Urinary bladder (tissue), 3 donors: ENCODE measurements at regions not wholly inside any gene's neighbourhood (a gene's known extent, or its start where the extent isn't known, plus 50 kb on each side); places are given as distances from the start of the nearest gene placed in this dataset.
"Not testable (repeated sequence)": the region's sequence is repeated elsewhere in the genome, so short reads cannot be mapped to it uniquely, and the experiment has no call there.

Experiments used
- DNase-seq: peaks from one replicate; pipeline ENCODE4 v3.0.0-alpha.2; 2015; ENCODE audit errors: extremely low spot score
- H3K27ac ChIP-seq: one replicate; pipeline ENCODE4 v1.5.1; 2013; ENCODE audit warnings: low read depth, mild to moderate bottlenecking, moderate library complexity
- H3K36me3 ChIP-seq: one replicate; pipeline ENCODE4 v1.6.1; 2013; ENCODE audit warnings: mild to moderate bottlenecking, moderate library complexity; ENCODE audit not compliant: insufficient read depth
- H3K4me1 ChIP-seq: one replicate; pipeline ENCODE4 v1.6.1; 2013; ENCODE audit warnings: mild to moderate bottlenecking, moderate library complexity; ENCODE audit not compliant: insufficient read depth
- H3K4me3 ChIP-seq: one replicate; pipeline ENCODE4 v1.5.1; 2013; ENCODE audit warnings: low read depth, low read length
- WGBS: extraction: QIAGEN DNeasy Blood & Tissue Kit; methylation state at CpG from one replicate; pipeline ENCODE4 v1.1.7; 2013; 5-methylcytosine and 5-hydroxymethylcytosine counted together
- donor health status: healthy with polysubstance abuse.
- donor health status: healthy.

- Histone ChIP-seq H3K4me3 (no peak overlapping the region), H3K27ac (no peak overlapping the region), H3K4me1 (no peaks in the 10 kb centered on the region), H3K36me3 (no peaks in the 10 kb centered on the region)
- DNase-seq = no peak
- 92% methylated on average over 7 of the region's 7 CpGs for WGBS
Observed at GRCh38 chr19:30102666-30103065, 160.6 kb downstream of the URI1 start.

- Histone ChIP-seq H3K4me1 (no peaks in the 10 kb centered on the region), H3K36me3 (no peaks in the 10 kb centered on the region), H3K27ac (no peak overlapping the region), H3K4me3 (no peak overlapping the region)
- no peak for DNase-seq
- WGBS = 81% methylated on average over 7 of the region's 7 CpGs
Observed at GRCh38 chr19:30103981-30104380, 161.9 kb downstream of the URI1 start.

GRCh38 chr19:30105316-30105715 is 163.3 kb downstream of the URI1 start:
- no peak overlapping the region for H3K27ac ChIP-seq
- no peaks in the 10 kb centered on the region for H3K36me3 ChIP-seq
- H3K4me3 ChIP-seq = no peak overlapping the region
- no peaks in the 10 kb centered on the region for H3K4me1 ChIP-seq
- WGBS = 92% methylated on average over 8 of the region's 8 CpGs
- DNase-seq = no peak

GRCh38 chr19:30105727-30106126 is 163.7 kb downstream of the URI1 start:
- no peak for DNase-seq
- H3K4me3 ChIP-seq = no peak overlapping the region
- no peaks in the 10 kb centered on the region for H3K4me1 ChIP-seq
- no peak overlapping the region for H3K27ac ChIP-seq
- H3K36me3 ChIP-seq = no peaks in the 10 kb centered on the region
- WGBS = 89% methylated on average over 6 of the region's 6 CpGs

GRCh38 chr19:30106417-30107095 is 164.5 kb downstream of the URI1 start:
- H3K36me3 ChIP-seq = no peaks in the 10 kb centered on the region
- WGBS = 84% methylated on average over 11 of the region's 11 CpGs
- H3K4me3 ChIP-seq = no peak overlapping the region
- H3K4me1 ChIP-seq = no peaks in the 10 kb centered on the region
- no peak overlapping the region for H3K27ac ChIP-seq
- DNase-seq = no peak

- DNase-seq = no peak
- Histone ChIP-seq H3K36me3 (no peaks in the 10 kb centered on the region), H3K4me3 (no peak overlapping the region), H3K4me1 (no peaks in the 10 kb centered on the region), H3K27ac (no peak overlapping the region)
- WGBS = 66% methylated on average over 12 of the region's 12 CpGs
Observed at GRCh38 chr19:30107251-30107650, 165.2 kb downstream of the URI1 start.

GRCh38 chr19:30109565-30109964 is 167.5 kb downstream of the URI1 start:
- Histone ChIP-seq H3K36me3 (no peaks in the 10 kb centered on the region), H3K4me3 (no peak overlapping the region), H3K27ac (no peak overlapping the region), H3K4me1 (no peaks in the 10 kb centered on the region)
- 81% methylated on average over 5 of the region's 5 CpGs for WGBS
- no peak for DNase-seq

GRCh38 chr19:30111021-30111855 is 169.2 kb downstream of the URI1 start:
- Histone ChIP-seq H3K27ac (no peak overlapping the region), H3K4me1 (no peaks in the 10 kb centered on the region), H3K4me3 (no peak overlapping the region), H3K36me3 (no peaks in the 10 kb centered on the region)
- WGBS = 73% methylated on average over 22 of the region's 22 CpGs
- DNase-seq = peak; percentile 4

GRCh38 chr19:30112171-30112570 is 170.1 kb downstream of the URI1 start:
- Histone ChIP-seq H3K27ac (no peak overlapping the region), H3K36me3 (no peaks in the 10 kb centered on the region), H3K4me1 (no peaks in the 10 kb centered on the region), H3K4me3 (no peak overlapping the region)
- DNase-seq = no peak
- WGBS = 93% methylated on average over 9 of the region's 9 CpGs

- Histone ChIP-seq H3K27ac (no peak overlapping the region), H3K36me3 (no peaks in the 10 kb centered on the region), H3K4me1 (no peaks in the 10 kb centered on the region), H3K4me3 (no peak overlapping the region)
- 93% methylated on average over 8 of the region's 8 CpGs for WGBS
- DNase-seq = no peak
Observed at GRCh38 chr19:30112666-30113065, 170.6 kb downstream of the URI1 start.

- H3K4me3 ChIP-seq = no peak overlapping the region
- no peak overlapping the region for H3K27ac ChIP-seq
- no peak for DNase-seq
- 82% methylated on average over 5 of the region's 5 CpGs for WGBS
- H3K4me1 ChIP-seq = no peaks in the 10 kb centered on the region
- H3K36me3 ChIP-seq = no peaks in the 10 kb centered on the region
Observed at GRCh38 chr19:30113186-30113585, 171.1 kb downstream of the URI1 start.

- DNase-seq, H3K36me3 ChIP-seq, H3K4me3 ChIP-seq, H3K27ac ChIP-seq, H3K4me1 ChIP-seq: not testable (repeated sequence)
- 84% methylated on average over 5 of the region's 5 CpGs for WGBS
Observed at GRCh38 chr19:30114095-30114494, 172.1 kb downstream of the URI1 start.

- DNase-seq = no peak
Observed at GRCh38 chr19:30115947-30116346, 173.9 kb downstream of the URI1 start.

GRCh38 chr19:30116530-30116929 is 174.5 kb downstream of the URI1 start:
- H3K4me1 ChIP-seq = no peaks in the 10 kb centered on the region
- no peak overlapping the region for H3K4me3 ChIP-seq
- no peaks in the 10 kb centered on the region for H3K36me3 ChIP-seq
- no peak overlapping the region for H3K27ac ChIP-seq
- DNase-seq = no peak

More at GRCh38 chr19:30115947-30116346, 173.9 kb downstream of the URI1 start:
- no peak overlapping the region for H3K27ac ChIP-seq
- H3K4me3 ChIP-seq = no peak overlapping the region
- no peaks in the 10 kb centered on the region for H3K4me1 ChIP-seq
- 98% methylated on average over 2 of the region's 2 CpGs for WGBS
- no peaks in the 10 kb centered on the region for H3K36me3 ChIP-seq
